H1 (cell line): ENCODE measurements at regions not wholly inside any gene's neighbourhood (a gene's known extent, or its start where the extent isn't known, plus 50 kb on each side); places are given as distances from the start of the nearest gene placed in this dataset.
A peak's percentile ranks its signal among the peaks of the same experiment; 100 is the strongest.

Source experiments
- CTCF ChIA-PET: fragments of 300-600 bp; sonication (Branson Sonifier 250); formaldehyde crosslinking; loops from one replicate; lab custom pipeline; 2021; ENCODE audit not compliant: partially characterized antibody; lab: Charles Lee
- POLR2A ChIA-PET: fragments of 300-600 bp; sonication (Branson Sonifier 250); formaldehyde crosslinking; loops from one replicate; lab custom pipeline; 2021; ENCODE audit warnings: inconsistent platforms; ENCODE audit not compliant: partially characterized antibody; lab: Charles Lee
- DNase-seq, 2 experiments: peaks; one replicate each; pipeline versions ENCODE4 v3.0.0 to v3.0.0-alpha.2; 2010 to 2022; ENCODE audit warnings: low spot score in 2 of 2, low read depth in 1 of 2, mixed read lengths in 1 of 2
- FAIRE-seq: peaks from 2 replicates; lab custom pipeline; 2011; peaks lifted over from hg19 to GRCh38; lab: Jason Lieb, UNC
- H2AFZ ChIP-seq: 2 replicates; pipeline ENCODE4 v1.8.1; 2012; ENCODE audit warnings: low read length, inconsistent platforms
- H2AK5ac ChIP-seq: 2 replicates; pipeline ENCODE4 v1.6.1; 2013; ENCODE audit warnings: low read depth, low read length
- H2BK120ac ChIP-seq: replicated peaks from 2 replicates; pipeline ENCODE3; 2013; ENCODE audit warnings: low read depth, low read length, inconsistent platforms
- H2BK12ac ChIP-seq: 2 replicates; pipeline ENCODE4 v1.6.1; 2013; ENCODE audit warnings: low read depth, low read length
- H2BK15ac ChIP-seq: 2 replicates; pipeline ENCODE4 v1.6.1; 2013; ENCODE audit warnings: low read length
- H2BK20ac ChIP-seq: 2 replicates; pipeline ENCODE4 v1.6.1; 2013; ENCODE audit warnings: low read length
- H2BK5ac ChIP-seq: 2 replicates; pipeline ENCODE4 v1.6.1; 2013; ENCODE audit warnings: low read depth, low read length
- H3K14ac ChIP-seq: 2 replicates; pipeline ENCODE4 v1.6.1; 2013; ENCODE audit warnings: inconsistent platforms; ENCODE audit not compliant: insufficient read length
- H3K18ac ChIP-seq: 2 replicates; pipeline ENCODE4 v1.6.1; 2013; ENCODE audit warnings: low read length; ENCODE audit errors: extremely low read depth
- H3K23ac ChIP-seq: 2 replicates; pipeline ENCODE4 v1.6.1; 2013; ENCODE audit warnings: inconsistent platforms; ENCODE audit not compliant: insufficient read length
- H3K23me2 ChIP-seq: 2 replicates; pipeline ENCODE4 v1.6.1; 2013; ENCODE audit warnings: low read depth, low read length
- H3K27ac ChIP-seq: 2 replicates; pipeline ENCODE4 v1.6.1; 2011; ENCODE audit warnings: low read depth, low read length, inconsistent platforms
- H3K27me3 ChIP-seq, 4 experiments: replicated peaks in 1 of 4; 1 replicate in 1 of 4; 2 replicates in 3 of 4; pipeline versions ENCODE4 v1.6.1 to v1.8.1; 2011 to 2013; ENCODE audit warnings: low read length in 3 of 4, mild to moderate bottlenecking in 3 of 4, inconsistent platforms in 2 of 4, mixed read lengths in 2 of 4, moderate library complexity in 1 of 4; ENCODE audit not compliant: control insufficient read depth in 3 of 4, insufficient read depth in 3 of 4; ENCODE audit errors: extremely low read depth in 1 of 4
- H3K36me3 ChIP-seq, 4 experiments: 2 replicates each; pipeline versions ENCODE4 v1.6.1 to v1.8.1; 2011 to 2013; ENCODE audit warnings: mild to moderate bottlenecking in 4 of 4, low read length in 3 of 4, moderate library complexity in 2 of 4, control low read depth in 1 of 4, inconsistent platforms in 1 of 4; ENCODE audit not compliant: insufficient read depth in 4 of 4, control insufficient read depth in 2 of 4
- H3K4ac ChIP-seq: replicated peaks from 2 replicates; pipeline ENCODE3; 2013; ENCODE audit warnings: low read length, low read depth, mixed read lengths, inconsistent platforms; ENCODE audit not compliant: insufficient read length
- H3K4me1 ChIP-seq, 4 experiments: replicated peaks in 1 of 4; 1 replicate in 1 of 4; 2 replicates in 3 of 4; pipeline versions ENCODE4 v1.6.1 to v1.8.1; 2011 to 2013; ENCODE audit warnings: low read length in 3 of 4, inconsistent platforms in 2 of 4, mixed read lengths in 1 of 4; ENCODE audit not compliant: insufficient read depth in 4 of 4, control insufficient read depth in 3 of 4
- H3K4me2 ChIP-seq, 2 experiments: 2 replicates each; pipeline versions ENCODE4 v1.6.1 to v1.8.1; 2011 to 2013; ENCODE audit warnings: low read depth in 2 of 2, low read length in 2 of 2, control low read depth in 1 of 2, inconsistent platforms in 1 of 2, mild to moderate bottlenecking in 1 of 2; ENCODE audit not compliant: insufficient read depth in 1 of 2
- H3K4me3 ChIP-seq, 4 experiments: fragments of 200-600, 300-600 bp in 1 of 4; sonication (generic), shearing (Covaris generic), sonication (Bioruptor Twin) in 1 of 4; 2 replicates each; pipeline versions ENCODE4 v1.5.1 to v1.8.1; 2011 to 2016; ENCODE audit warnings: low read length in 4 of 4, low read depth in 3 of 4, control low read depth in 2 of 4, inconsistent platforms in 2 of 4, mild to moderate bottlenecking in 2 of 4, mixed read lengths in 1 of 4, moderate library complexity in 1 of 4; ENCODE audit not compliant: insufficient read depth in 2 of 4; ENCODE audit errors: extremely low read depth in 1 of 4
- H3K56ac ChIP-seq: replicated peaks from 2 replicates; pipeline ENCODE3; 2013; ENCODE audit warnings: low read depth, mild to moderate bottlenecking, mixed read lengths, low read length, inconsistent platforms; ENCODE audit not compliant: insufficient read length
- H3K79me1 ChIP-seq: 2 replicates; pipeline ENCODE4 v1.6.1; 2013; ENCODE audit warnings: low read depth, low read length, control low read depth
- H3K79me2 ChIP-seq, 2 experiments: 2 replicates each; pipeline versions ENCODE4 v1.6.1 to v1.8.1; 2012 to 2013; ENCODE audit warnings: low read length in 2 of 2, mild to moderate bottlenecking in 2 of 2, inconsistent platforms in 1 of 2; ENCODE audit not compliant: insufficient read depth in 2 of 2, control insufficient read depth in 1 of 2
- H3K9ac ChIP-seq, 4 experiments: replicated peaks in 1 of 4; 1 replicate in 1 of 4; 2 replicates in 3 of 4; pipeline versions ENCODE4 v1.6.1 to v1.8.1; 2011 to 2013; ENCODE audit warnings: low read depth in 3 of 4, low read length in 3 of 4, control low read depth in 2 of 4, mild to moderate bottlenecking in 2 of 4, moderate library complexity in 2 of 4, inconsistent platforms in 1 of 4; ENCODE audit errors: extremely low read depth in 1 of 4
- H3K9me3 ChIP-seq, 2 experiments: 2 replicates each; pipeline versions ENCODE4 v1.6.1 to v1.8.1; 2012 to 2013; ENCODE audit warnings: mild to moderate bottlenecking in 2 of 2, moderate library complexity in 2 of 2, control low read depth in 1 of 2, inconsistent platforms in 1 of 2, low read depth in 1 of 2, low read length in 1 of 2, mixed read lengths in 1 of 2; ENCODE audit not compliant: insufficient read depth in 2 of 2
- H4K20me1 ChIP-seq, 2 experiments: replicated peaks in 1 of 2; 2 replicates each; pipeline versions ENCODE3 to v1.8.1; 2011 to 2013; ENCODE audit warnings: inconsistent platforms in 2 of 2, low read length in 2 of 2, mild to moderate bottlenecking in 1 of 2; ENCODE audit not compliant: insufficient read depth in 2 of 2, control insufficient read depth in 1 of 2
- H4K5ac ChIP-seq: 2 replicates; pipeline ENCODE4 v1.6.1; 2013; ENCODE audit warnings: low read length, low read depth, mixed read lengths, inconsistent platforms; ENCODE audit not compliant: insufficient read length
- H4K8ac ChIP-seq: 2 replicates; pipeline ENCODE4 v1.8.0; 2013; ENCODE audit warnings: mild to moderate bottlenecking, moderate library complexity, low read length, inconsistent platforms; ENCODE audit not compliant: insufficient read depth; ENCODE audit errors: extremely low read depth
- H4K91ac ChIP-seq: replicated peaks from 2 replicates; pipeline ENCODE3; 2013; ENCODE audit warnings: low read length, mixed read lengths, inconsistent platforms; ENCODE audit not compliant: insufficient read length
- ATF3 ChIP-seq: IDR thresholded peaks from 2 replicates; pipeline ENCODE4 v1.6.1; 2011; ENCODE audit warnings: low read depth, mild to moderate bottlenecking, low read length; ENCODE audit not compliant: insufficient read depth
- BRCA1 ChIP-seq: IDR thresholded peaks from 2 replicates; pipeline ENCODE4 v1.6.1; 2012; ENCODE audit warnings: low read depth, low read length, improper control_type of control experiment
- CHD1 ChIP-seq: IDR thresholded peaks from 2 replicates; pipeline ENCODE4 v1.6.1; 2012; ENCODE audit warnings: low read depth, low read length, improper control_type of control experiment
- RAD21 ChIP-seq, 2 experiments: IDR thresholded peaks in 1 of 2; conservative IDR thresholded peaks in 1 of 2; 2 replicates each; pipeline ENCODE4 v1.6.1; 2011; ENCODE audit warnings: low read depth in 2 of 2, low read length in 2 of 2, improper control_type of control experiment in 1 of 2, inconsistent platforms in 1 of 2, mild to moderate bottlenecking in 1 of 2, moderate library complexity in 1 of 2
- SRF ChIP-seq: IDR thresholded peaks from 2 replicates; pipeline ENCODE4 v1.6.1; 2011; ENCODE audit warnings: mild to moderate bottlenecking, low read depth, low read length, moderate library complexity
- TAF1 ChIP-seq: IDR thresholded peaks from 2 replicates; pipeline ENCODE4 v1.6.1; 2011; ENCODE audit warnings: mild to moderate bottlenecking, low read depth, low read length
- WGBS, 2 experiments: shearing (Covaris generic) in 1 of 2; methylation state at CpG; one replicate each; pipeline versions ENCODE4 v1.1.6 to v1.1.7; 2013 to 2015; ENCODE audit warnings: low lambda C conversion rate in 2 of 2, mixed read lengths in 2 of 2, inconsistent platforms in 1 of 2, low coverage in 1 of 2, missing lambda C conversion rate in 1 of 2; ENCODE audit not compliant: insufficient replicate concordance in 2 of 2, insufficient coverage in 1 of 2, insufficient read length in 1 of 2; ENCODE audit errors: extremely low coverage in 1 of 2, missing lambda C conversion rate in 1 of 2; 5-methylcytosine and 5-hydroxymethylcytosine counted together

GRCh38 chr5:124806026-124806372 lies 59.6 kb upstream of the ZNF608 start:
- H2BK15ac ChIP-seq, result no peak overlapping the region
- no peak overlapping the region for H3K14ac ChIP-seq
- ChIA-PET CTCF (interaction anchor here (1.2 to 2.6 kb wide), 2 partner anchors 82 to 525 kb away, joined by 4 to 8 read pairs; no protein-coding TSS in a partner anchor), POLR2A (interaction anchor here (0.6 to 1.5 kb wide), 2 partner anchors 9 to 13 kb away, joined by 3 to 4 read pairs; no protein-coding TSS in a partner anchor)
- 100% methylated on average over 1 of the region's 1 CpG; no CpG with 5 or more reads in 1 of the 2 experiments for WGBS, 2 experiments
- H3K23me2 ChIP-seq, result no peaks in the 10 kb centered on the region
- no peak for DNase-seq
- H3K79me2 ChIP-seq, result no peaks in the 10 kb centered on the region
- H2AK5ac ChIP-seq, result no peak overlapping the region
- H4K91ac ChIP-seq, result no peak overlapping the region
- no peak for FAIRE-seq
- H2BK12ac ChIP-seq, result 0 out of 2 replicates have a peak overlapping the region, but pooled peaks have one; percentile 45
- no peak overlapping the region for H2BK120ac ChIP-seq
- H3K23ac ChIP-seq, result no peak overlapping the region
- no peak overlapping the region for H2AFZ ChIP-seq
- no peak overlapping the region for H3K56ac ChIP-seq
- H4K8ac ChIP-seq, result no peak overlapping the region
- no peaks in the 10 kb centered on the region for H3K9me3 ChIP-seq
- no peaks in the 10 kb centered on the region for H3K79me1 ChIP-seq
- H3K18ac ChIP-seq, result no peak overlapping the region; the same call in 1 of the 2 replicates
- no peaks in the 10 kb centered on the region; a peak in 1 of 8 replicates for H3K36me3 ChIP-seq
- no peak overlapping the region for H3K9ac ChIP-seq
- H3K4me1 ChIP-seq, result peaks cover 0 to 7% (median 3%) of the 10 kb centered on the region in 4 experiments; a peak in 5 of 7 replicates
- no peaks in the 10 kb centered on the region for H4K20me1 ChIP-seq
- no peak overlapping the region for H3K4me2 ChIP-seq
- H3K27ac ChIP-seq, result no peak overlapping the region
- H4K5ac ChIP-seq, result no peak overlapping the region
- peak overlapping the region; percentile 57; the same call in 1 of the 2 replicates for H2BK20ac ChIP-seq
- TF ChIP-seq RAD21 (IDR thresholded peaks at IDR 0.05 in 1 of 2, conservative IDR thresholded peaks at IDR 0.05 in 1 of 2; ENCODE audit: low read depth in 2 of 2, low read length in 2 of 2), result no peak
- TF ChIP-seq SRF, result no peak
- no peak for TF ChIP-seq BRCA1
- no peak for TF ChIP-seq CHD1
- TF ChIP-seq TAF1, result no peak
- TF ChIP-seq ATF3, result no peak
- TF ChIP-seq, all 59 proteins: peak for 0
- Histone ChIP-seq H3K27me3 (no peaks in the 10 kb centered on the region), H2BK5ac (0 out of 2 replicates have a peak overlapping the region, but pooled peaks have one; percentile 22), H3K4me3 (no peak overlapping the region), H3K4ac (no peak overlapping the region)
